ENCODE measurements at regions not wholly inside any gene's neighbourhood (a gene's known extent, or its start where the extent isn't known, plus 50 kb on each side); places are given as distances from the start of the nearest gene placed in this dataset.

DNA sequence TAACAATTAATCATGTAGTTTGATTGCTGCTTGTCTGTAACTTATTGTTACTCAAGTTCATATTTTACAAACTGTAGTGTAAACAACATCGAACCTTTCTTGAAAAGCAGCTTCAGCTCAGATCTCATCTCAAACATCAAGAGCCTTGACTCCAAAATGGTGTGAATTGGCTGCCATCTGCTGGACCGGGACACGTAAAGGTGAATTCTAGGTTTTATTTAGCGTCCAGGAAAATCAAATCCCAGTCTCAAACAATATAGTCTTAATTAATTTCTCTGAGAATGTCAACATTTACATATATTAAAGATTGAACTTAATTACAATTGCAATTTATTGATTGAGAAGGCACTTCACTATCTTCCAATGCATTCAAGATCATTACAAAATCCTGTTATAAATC, 453.0 kb downstream of the GALR1 start:
- H3K9me3 ChIP-seq (ENCODE audit: insufficient read depth, low read length, severe bottlenecking): no peaks in the 10 kb centered on the region
- ATAC-seq (ENCODE audit: insufficient read depth, low read depth) (no peak), DNase-seq (peak; percentile 53)
- H3K79me2 ChIP-seq (ENCODE audit: insufficient read depth, low read length): no peaks in the 10 kb centered on the region
- no peak for TF ChIP-seq EZH2 (IDR thresholded peaks at IDR 0.05; ENCODE audit: borderline replicate concordance, low read depth, low read length, severe bottlenecking)
- TF ChIP-seq, protein P1, sequence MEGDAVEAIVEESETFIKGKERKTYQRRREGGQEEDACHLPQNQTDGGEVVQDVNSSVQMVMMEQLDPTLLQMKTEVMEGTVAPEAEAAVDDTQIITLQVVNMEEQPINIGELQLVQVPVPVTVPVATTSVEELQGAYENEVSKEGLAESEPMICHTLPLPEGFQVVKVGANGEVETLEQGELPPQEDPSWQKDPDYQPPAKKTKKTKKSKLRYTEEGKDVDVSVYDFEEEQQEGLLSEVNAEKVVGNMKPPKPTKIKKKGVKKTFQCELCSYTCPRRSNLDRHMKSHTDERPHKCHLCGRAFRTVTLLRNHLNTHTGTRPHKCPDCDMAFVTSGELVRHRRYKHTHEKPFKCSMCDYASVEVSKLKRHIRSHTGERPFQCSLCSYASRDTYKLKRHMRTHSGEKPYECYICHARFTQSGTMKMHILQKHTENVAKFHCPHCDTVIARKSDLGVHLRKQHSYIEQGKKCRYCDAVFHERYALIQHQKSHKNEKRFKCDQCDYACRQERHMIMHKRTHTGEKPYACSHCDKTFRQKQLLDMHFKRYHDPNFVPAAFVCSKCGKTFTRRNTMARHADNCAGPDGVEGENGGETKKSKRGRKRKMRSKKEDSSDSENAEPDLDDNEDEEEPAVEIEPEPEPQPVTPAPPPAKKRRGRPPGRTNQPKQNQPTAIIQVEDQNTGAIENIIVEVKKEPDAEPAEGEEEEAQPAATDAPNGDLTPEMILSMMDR (IDR thresholded peaks at IDR 0.05; ENCODE audit: borderline replicate concordance, extremely low read depth, low read length, poor library complexity, severe bottlenecking): peak; percentile 70
- H3K9ac ChIP-seq (ENCODE audit: low read depth, low read length): no peak overlapping the region
- H3K27me3 ChIP-seq (ENCODE audit: insufficient read depth, low read length, poor library complexity): no peaks in the 10 kb centered on the region
- H2AFZ ChIP-seq (ENCODE audit: low read depth, low read length): no peak overlapping the region
- H3K36me3 ChIP-seq (ENCODE audit: insufficient read depth, low read length): no peaks in the 10 kb centered on the region
- H3K4me3 ChIP-seq (ENCODE audit: low read depth in 1 of 2, low read length in 2 of 2): no peak overlapping the region
- H3K4me1 ChIP-seq (ENCODE audit: insufficient read depth, low read length): no peaks in the 10 kb centered on the region
- no peak overlapping the region for H3K4me2 ChIP-seq (ENCODE audit: insufficient read depth, low read length)
- no peaks in the 10 kb centered on the region for H4K20me1 ChIP-seq (ENCODE audit: insufficient read depth, low read length)
- no peak overlapping the region for H3K27ac ChIP-seq (ENCODE audit: low read length)

DNA sequence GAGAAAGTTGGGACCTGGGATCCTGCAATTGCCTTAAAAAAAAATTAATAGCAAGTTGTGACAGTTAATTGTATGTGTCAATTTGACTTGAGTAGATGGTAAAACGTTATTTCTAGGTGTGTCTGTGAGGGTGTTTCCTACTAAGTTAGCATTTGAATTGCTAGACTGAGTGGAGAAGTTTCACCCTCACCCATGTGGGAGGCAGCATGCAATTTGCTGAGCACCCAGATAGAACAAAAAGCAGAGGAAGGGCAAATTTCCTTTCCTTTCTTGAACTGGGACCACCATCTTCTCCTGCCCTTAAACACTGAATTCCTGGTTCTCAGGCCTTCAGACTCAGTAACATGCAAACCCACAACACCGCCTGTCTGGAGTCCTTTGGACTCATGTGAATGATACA, 455.7 kb downstream of the GALR1 start:
- no peak overlapping the region for H3K4me2 ChIP-seq (ENCODE audit: insufficient read depth, low read length)
- H4K20me1 ChIP-seq (ENCODE audit: insufficient read depth, low read length): no peaks in the 10 kb centered on the region
- no peaks in the 10 kb centered on the region for H3K79me2 ChIP-seq (ENCODE audit: insufficient read depth, low read length)
- no peak overlapping the region for H2AFZ ChIP-seq (ENCODE audit: low read depth, low read length)
- H3K27ac ChIP-seq (ENCODE audit: low read length): no peak overlapping the region
- TF ChIP-seq EZH2 (IDR thresholded peaks at IDR 0.05; ENCODE audit: borderline replicate concordance, low read depth, low read length, severe bottlenecking): no peak
- TF ChIP-seq, protein P1 (IDR thresholded peaks at IDR 0.05; ENCODE audit: borderline replicate concordance, extremely low read depth, low read length, poor library complexity, severe bottlenecking): no peak
- no peak for DNase-seq
- H3K4me3 ChIP-seq (ENCODE audit: low read depth in 1 of 2, low read length in 2 of 2): no peak overlapping the region
- no peaks in the 10 kb centered on the region for H3K9me3 ChIP-seq (ENCODE audit: insufficient read depth, low read length, severe bottlenecking)
- H3K9ac ChIP-seq (ENCODE audit: low read depth, low read length): no peak overlapping the region
- H3K4me1 ChIP-seq (ENCODE audit: insufficient read depth, low read length): no peaks in the 10 kb centered on the region
- no peaks in the 10 kb centered on the region for H3K27me3 ChIP-seq (ENCODE audit: insufficient read depth, low read length, poor library complexity)
- ATAC-seq (ENCODE audit: insufficient read depth, low read depth): no peak
- no peaks in the 10 kb centered on the region for H3K36me3 ChIP-seq (ENCODE audit: insufficient read depth, low read length)

DNA sequence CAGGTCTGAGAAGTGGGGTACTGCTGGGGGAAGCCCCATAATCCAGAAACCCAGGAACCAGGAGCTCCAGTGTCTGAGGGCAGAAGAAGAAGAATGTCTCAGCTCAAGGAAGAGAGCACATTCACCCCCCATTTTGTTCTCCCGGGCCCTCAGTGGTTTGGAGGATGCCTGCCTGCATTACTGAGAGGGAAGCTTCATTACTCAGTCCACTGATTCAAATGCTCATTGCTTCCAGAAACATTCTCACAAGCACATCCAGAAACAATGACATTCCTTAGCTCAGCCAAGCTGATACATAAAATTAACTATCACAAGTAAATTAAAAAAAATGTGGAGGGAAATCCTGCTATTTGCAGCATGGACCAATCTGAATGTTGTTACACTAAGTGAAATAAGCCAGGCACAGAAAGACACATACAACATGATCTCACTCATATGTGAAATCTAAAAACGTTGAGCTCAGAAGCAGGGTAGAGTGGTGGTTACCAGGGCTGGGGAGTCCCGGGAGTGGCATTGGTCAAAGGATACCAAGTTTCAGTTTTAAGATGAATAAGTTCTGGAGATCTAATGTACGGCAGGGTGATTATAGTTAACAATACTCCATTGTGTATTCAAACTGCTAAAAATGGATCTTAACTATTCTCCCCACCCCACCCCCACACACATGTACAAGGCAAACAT, 459.3 kb downstream of the GALR1 start:
- Histone ChIP-seq H3K9ac (ENCODE audit: low read depth, low read length) (no peak overlapping the region), H3K9me3 (ENCODE audit: insufficient read depth, low read length, severe bottlenecking) (no peaks in the 10 kb centered on the region), H3K27ac (ENCODE audit: low read length) (no peak overlapping the region), H2AFZ (ENCODE audit: low read depth, low read length) (no peak overlapping the region), H3K4me2 (ENCODE audit: insufficient read depth, low read length) (no peak overlapping the region), H4K20me1 (ENCODE audit: insufficient read depth, low read length) (no peaks in the 10 kb centered on the region), H3K4me1 (ENCODE audit: insufficient read depth, low read length) (no peaks in the 10 kb centered on the region), H3K27me3 (ENCODE audit: insufficient read depth, low read length, poor library complexity) (peaks cover 6% of the 10 kb centered on the region), H3K4me3 (ENCODE audit: low read depth in 1 of 2, low read length in 2 of 2) (no peak overlapping the region), H3K79me2 (ENCODE audit: insufficient read depth, low read length) (no peaks in the 10 kb centered on the region), H3K36me3 (ENCODE audit: insufficient read depth, low read length) (no peaks in the 10 kb centered on the region)
- ATAC-seq (ENCODE audit: insufficient read depth, low read depth): no peak
- TF ChIP-seq EZH2 (IDR thresholded peaks at IDR 0.05; ENCODE audit: borderline replicate concordance, low read depth, low read length, severe bottlenecking): no peak
- TF ChIP-seq, protein P1 (IDR thresholded peaks at IDR 0.05; ENCODE audit: borderline replicate concordance, extremely low read depth, low read length, poor library complexity, severe bottlenecking): no peak
- no peak for DNase-seq

Data from DND-41 (cell line).